Smooth muscle cell (in vitro differentiated cells): ENCODE measurements at regions not wholly inside any gene's neighbourhood (a gene's known extent, or its start where the extent isn't known, plus 50 kb on each side); places are given as distances from the start of the nearest gene placed in this dataset.

Source experiments
- DNase-seq: peaks from one replicate; lab custom pipeline; 2025; ENCODE audit not compliant: unreplicated experiment; lab: John Stamatoyannopoulos, UW
- H2AFZ ChIP-seq: fragments of 200-600 bp; sonication (generic); 2 replicates; pipeline ENCODE4 v1.6.0; 2016; ENCODE audit warnings: antibody characterized with exemption, low read depth, mild to moderate bottlenecking
- H3F3A ChIP-seq: fragments of 200-600 bp; sonication (generic); 2 replicates; pipeline ENCODE4 v1.6.0; 2017; ENCODE audit warnings: antibody characterized with exemption, low read depth
- H3K27ac ChIP-seq: fragments of 200-600 bp; sonication (generic); 2 replicates; pipeline ENCODE4 v1.5.1; 2016; ENCODE audit warnings: low read depth, mild to moderate bottlenecking
- H3K27me3 ChIP-seq: fragments of 200-600 bp; sonication (generic); 2 replicates; pipeline ENCODE4 v1.6.1; 2016; ENCODE audit warnings: low read depth, mild to moderate bottlenecking
- H3K36me3 ChIP-seq: fragments of 200-600 bp; sonication (generic); 2 replicates; pipeline ENCODE4 v1.5.1; 2016; ENCODE audit warnings: low read depth
- H3K4me1 ChIP-seq: fragments of 200-600 bp; sonication (generic); 2 replicates; pipeline ENCODE4 v1.5.1; 2016; ENCODE audit warnings: low read depth
- H3K4me2 ChIP-seq: fragments of 200-600 bp; sonication (generic); 2 replicates; pipeline ENCODE4 v1.6.0; 2016; ENCODE audit warnings: mild to moderate bottlenecking
- H3K4me3 ChIP-seq: fragments of 200-600 bp; sonication (generic); 2 replicates; pipeline ENCODE4 v1.5.1; 2016; ENCODE audit warnings: mild to moderate bottlenecking
- H3K79me2 ChIP-seq: fragments of 200-600 bp; sonication (generic); 2 replicates; pipeline ENCODE4 v1.6.0; 2016; ENCODE audit warnings: low read depth, mild to moderate bottlenecking
- H3K9ac ChIP-seq: fragments of 200-600 bp; sonication (generic); 2 replicates; pipeline ENCODE4 v1.6.0; 2016; ENCODE audit warnings: low read depth
- H3K9me3 ChIP-seq: fragments of 200-600 bp; sonication (generic); replicated peaks from 2 replicates; pipeline ENCODE4 v1.5.1; 2016; ENCODE audit warnings: low read depth
- H4K20me1 ChIP-seq: fragments of 200-600 bp; sonication (generic); 2 replicates; pipeline ENCODE4 v1.6.0; 2016; ENCODE audit warnings: low read depth
- whole genome bisulfite sequencing: methylation state at CpG from one replicate; pipeline ENCODE4 v1.1.7; 2016; ENCODE audit warnings: low lambda C conversion rate; 5-methylcytosine and 5-hydroxymethylcytosine counted together
- TF ChIP-seq, protein P1 (sequence below): fragments of 200-600 bp; sonication (generic); IDR thresholded peaks from 2 replicates; pipeline ENCODE4 v1.5.1; 2017; ENCODE audit warnings: borderline replicate concordance, mild to moderate bottlenecking, antibody characterized with exemption; ENCODE audit not compliant: insufficient read depth, poor library complexity, severe bottlenecking

- no peak for DNase-seq
- Histone ChIP-seq H3F3A (no peaks in the 10 kb centered on the region), H3K27me3 (no peaks in the 10 kb centered on the region), H3K79me2 (no peaks in the 10 kb centered on the region), H3K9me3 (no peaks in the 10 kb centered on the region), H4K20me1 (no peaks in the 10 kb centered on the region), H3K27ac (no peak overlapping the region), H3K4me2 (no peak overlapping the region), H3K4me3 (no peak overlapping the region), H2AFZ (no peak overlapping the region), H3K36me3 (no peaks in the 10 kb centered on the region), H3K9ac (no peak overlapping the region), H3K4me1 (no peaks in the 10 kb centered on the region)
- 72% methylated on average over 6 of the region's 6 CpGs for WGBS
- TF ChIP-seq, protein P1, sequence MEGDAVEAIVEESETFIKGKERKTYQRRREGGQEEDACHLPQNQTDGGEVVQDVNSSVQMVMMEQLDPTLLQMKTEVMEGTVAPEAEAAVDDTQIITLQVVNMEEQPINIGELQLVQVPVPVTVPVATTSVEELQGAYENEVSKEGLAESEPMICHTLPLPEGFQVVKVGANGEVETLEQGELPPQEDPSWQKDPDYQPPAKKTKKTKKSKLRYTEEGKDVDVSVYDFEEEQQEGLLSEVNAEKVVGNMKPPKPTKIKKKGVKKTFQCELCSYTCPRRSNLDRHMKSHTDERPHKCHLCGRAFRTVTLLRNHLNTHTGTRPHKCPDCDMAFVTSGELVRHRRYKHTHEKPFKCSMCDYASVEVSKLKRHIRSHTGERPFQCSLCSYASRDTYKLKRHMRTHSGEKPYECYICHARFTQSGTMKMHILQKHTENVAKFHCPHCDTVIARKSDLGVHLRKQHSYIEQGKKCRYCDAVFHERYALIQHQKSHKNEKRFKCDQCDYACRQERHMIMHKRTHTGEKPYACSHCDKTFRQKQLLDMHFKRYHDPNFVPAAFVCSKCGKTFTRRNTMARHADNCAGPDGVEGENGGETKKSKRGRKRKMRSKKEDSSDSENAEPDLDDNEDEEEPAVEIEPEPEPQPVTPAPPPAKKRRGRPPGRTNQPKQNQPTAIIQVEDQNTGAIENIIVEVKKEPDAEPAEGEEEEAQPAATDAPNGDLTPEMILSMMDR: no peak
These were observed 1104.6 kb upstream of the MAP3K7 start for GRCh38 chr6:91691449-91691848.

DNA sequence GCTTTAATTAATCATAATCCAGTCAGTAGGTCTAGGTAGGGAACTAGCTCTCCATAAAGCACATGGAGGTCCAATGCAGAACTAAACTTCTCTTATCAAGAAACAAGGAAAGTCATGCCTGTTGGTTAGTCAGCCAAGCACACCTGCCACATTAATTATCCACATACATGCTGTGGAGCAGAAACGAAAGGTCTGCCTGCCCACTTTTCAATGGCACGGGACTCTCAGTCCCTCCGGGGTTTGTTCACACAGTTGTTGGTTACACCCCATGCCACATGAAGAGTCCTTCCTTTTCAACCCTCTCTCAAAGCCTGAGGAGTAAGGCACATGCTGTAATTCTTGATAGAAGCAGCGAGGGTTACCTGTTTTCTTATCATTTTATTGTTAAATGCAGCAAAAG lies 1096.4 kb upstream of the MAP3K7 start:
- H3K27ac ChIP-seq: no peak overlapping the region
- H3K79me2 ChIP-seq: no peaks in the 10 kb centered on the region
- no peaks in the 10 kb centered on the region for H3K27me3 ChIP-seq
- no peak overlapping the region for H3K4me2 ChIP-seq
- H3K9ac ChIP-seq: no peak overlapping the region
- H3K9me3 ChIP-seq: no peaks in the 10 kb centered on the region
- H3K4me1 ChIP-seq: no peaks in the 10 kb centered on the region
- TF ChIP-seq, protein P1: no peak
- H2AFZ ChIP-seq: no peak overlapping the region
- WGBS: 91% methylated on average over 4 of the region's 4 CpGs
- no peaks in the 10 kb centered on the region for H4K20me1 ChIP-seq
- no peaks in the 10 kb centered on the region for H3F3A ChIP-seq
- no peak for DNase-seq
- H3K36me3 ChIP-seq: no peaks in the 10 kb centered on the region
- H3K4me3 ChIP-seq: no peak overlapping the region

GRCh38 chr6:91681296-91681695 lies 1094.4 kb upstream of the MAP3K7 start:
- no peaks in the 10 kb centered on the region for H3F3A ChIP-seq
- H3K4me2 ChIP-seq: no peak overlapping the region
- H3K4me1 ChIP-seq: no peaks in the 10 kb centered on the region
- no peak for DNase-seq
- no peaks in the 10 kb centered on the region for H3K36me3 ChIP-seq
- no peak overlapping the region for H2AFZ ChIP-seq
- TF ChIP-seq, protein P1: no peak
- H3K9ac ChIP-seq: no peak overlapping the region
- H3K27ac ChIP-seq: no peak overlapping the region
- 88% methylated on average over 7 of the region's 7 CpGs for WGBS
- no peaks in the 10 kb centered on the region for H3K27me3 ChIP-seq
- H3K9me3 ChIP-seq: no peaks in the 10 kb centered on the region
- H3K79me2 ChIP-seq: no peaks in the 10 kb centered on the region
- H3K4me3 ChIP-seq: no peak overlapping the region
- no peaks in the 10 kb centered on the region for H4K20me1 ChIP-seq

GRCh38 chr6:91678679-91679446 lies 1092.0 kb upstream of the MAP3K7 start:
- no peaks in the 10 kb centered on the region for H4K20me1 ChIP-seq
- TF ChIP-seq, protein P1: no peak
- H3K27me3 ChIP-seq: no peaks in the 10 kb centered on the region
- no peak overlapping the region for H3K27ac ChIP-seq
- no peak overlapping the region for H3K4me3 ChIP-seq
- WGBS: 79% methylated on average over 5 of the region's 5 CpGs
- H2AFZ ChIP-seq: no peak overlapping the region
- H3K9ac ChIP-seq: no peak overlapping the region
- H3K9me3 ChIP-seq: no peaks in the 10 kb centered on the region
- H3K4me2 ChIP-seq: no peak overlapping the region
- no peaks in the 10 kb centered on the region for H3K36me3 ChIP-seq
- DNase-seq: no peak
- no peaks in the 10 kb centered on the region for H3F3A ChIP-seq
- no peaks in the 10 kb centered on the region for H3K4me1 ChIP-seq
- H3K79me2 ChIP-seq: no peaks in the 10 kb centered on the region
